Stimulated activated CD8-positive, alpha-beta memory T cell treated with anti-CD3 and anti-CD28 coated beads, Interleukin-2, amount 100 ng/mL, for 1 hour (primary cell): ENCODE measurements at regions not wholly inside any gene's neighbourhood (a gene's known extent, or its start where the extent isn't known, plus 50 kb on each side); places are given as distances from the start of the nearest gene placed in this dataset.
"Not testable (repeated sequence)": the region's sequence is repeated elsewhere in the genome, so short reads cannot be mapped to it uniquely, and the experiment has no call there.

Source experiments
- DNase-seq, 2 donors: peaks; one replicate each; pipeline ENCODE4 v3.0.0-alpha.2; 2020; ENCODE audit warnings: low read depth in 2 of 2

DNA sequence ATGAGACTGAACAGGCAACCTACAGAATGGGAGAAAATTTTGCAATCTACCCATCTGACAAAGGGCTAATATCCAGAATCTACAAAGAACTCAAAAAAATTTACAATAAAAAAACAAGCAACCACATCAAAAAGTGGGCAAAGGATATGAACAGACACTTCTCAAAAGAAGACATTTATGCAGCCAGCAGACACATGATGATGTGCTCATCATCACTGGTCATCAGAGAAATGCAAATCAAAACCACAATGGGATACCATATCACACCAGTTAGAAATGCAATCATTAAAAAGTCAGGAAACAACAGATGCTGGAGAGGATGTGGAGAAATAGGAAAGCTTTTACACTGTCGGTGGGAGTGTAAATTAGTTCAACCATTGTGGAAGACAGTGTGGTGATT lies 51.7 kb upstream of the PAXBP1 start:
- DNase-seq = not testable (repeated sequence)

DNA sequence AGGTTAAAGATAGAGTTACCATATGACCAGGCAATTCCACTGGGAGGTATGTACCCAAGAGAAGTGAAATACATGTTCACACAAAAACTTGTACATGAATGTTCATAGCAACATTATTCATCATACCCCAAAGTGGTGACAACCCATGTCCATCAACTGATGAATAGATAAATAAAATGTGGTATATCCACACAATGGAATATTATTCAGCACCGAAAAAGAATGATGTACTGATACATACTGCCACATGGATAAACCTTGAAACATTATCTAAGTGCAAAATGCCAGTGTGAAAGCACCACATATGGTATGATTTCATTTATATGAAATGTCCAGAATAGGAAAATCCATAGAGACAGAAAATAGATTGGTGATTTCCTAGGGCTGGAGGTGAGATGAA lies 53.4 kb upstream of the PAXBP1 start:
- no peak for DNase-seq

DNA sequence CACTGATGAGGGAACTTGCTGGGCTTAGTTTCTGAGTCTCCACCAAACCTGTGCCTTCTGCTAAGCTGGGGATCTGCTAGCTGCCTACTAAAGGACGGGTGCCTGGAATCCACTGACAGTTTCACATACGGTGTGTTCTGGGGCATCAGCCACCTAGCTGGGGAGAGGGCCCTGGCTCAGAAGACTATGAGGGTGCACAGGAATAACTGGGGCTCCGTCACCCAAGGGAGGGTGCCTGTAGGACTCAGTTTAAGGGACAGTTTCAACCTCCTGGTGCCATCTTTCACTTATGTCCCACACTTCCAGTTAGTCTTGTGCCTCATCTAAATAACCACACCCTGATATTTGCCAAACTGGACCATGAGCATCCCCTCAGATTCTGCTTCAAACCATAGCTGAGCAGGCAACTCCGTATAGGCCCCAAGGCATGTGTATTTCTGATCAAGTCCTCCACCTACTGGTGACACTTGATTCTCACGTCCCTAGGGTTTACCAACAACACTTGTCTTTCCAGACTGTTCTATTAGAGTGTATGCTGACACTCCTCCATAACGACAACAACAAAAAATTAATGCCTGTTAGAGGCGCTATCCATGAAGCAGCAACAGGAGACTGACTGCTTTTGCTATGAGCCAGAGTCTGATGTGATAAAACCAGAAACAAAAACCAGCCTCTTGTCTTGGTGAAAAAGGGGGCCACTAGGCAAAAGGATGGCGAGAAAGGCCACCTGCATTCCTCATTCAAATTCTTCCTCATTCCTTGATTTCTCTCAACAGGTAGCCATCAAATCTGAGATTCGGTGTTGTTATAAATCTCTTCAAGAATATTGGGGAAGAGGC lies 55.0 kb upstream of the PAXBP1 start:
- no peak for DNase-seq

DNA sequence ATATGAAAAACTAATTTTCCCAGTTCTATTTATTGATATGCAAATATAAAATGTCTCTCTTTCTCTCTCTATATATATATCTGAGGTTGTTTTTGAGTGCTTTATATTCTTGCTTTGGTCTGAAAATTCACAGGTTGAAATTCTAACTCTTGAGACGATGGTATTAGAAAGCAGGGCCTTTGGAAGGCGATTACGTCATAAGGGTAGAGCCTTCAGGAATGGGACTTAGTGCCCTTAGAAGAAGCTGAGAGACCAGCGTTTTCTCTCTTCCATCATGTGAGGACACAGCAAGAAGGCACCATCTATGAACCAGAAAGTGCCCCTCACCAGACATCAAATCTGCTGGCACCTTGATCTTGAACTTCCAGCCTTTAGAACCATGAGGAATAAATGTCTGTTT lies 57.4 kb upstream of the PAXBP1 start:
- no peak for DNase-seq

DNA sequence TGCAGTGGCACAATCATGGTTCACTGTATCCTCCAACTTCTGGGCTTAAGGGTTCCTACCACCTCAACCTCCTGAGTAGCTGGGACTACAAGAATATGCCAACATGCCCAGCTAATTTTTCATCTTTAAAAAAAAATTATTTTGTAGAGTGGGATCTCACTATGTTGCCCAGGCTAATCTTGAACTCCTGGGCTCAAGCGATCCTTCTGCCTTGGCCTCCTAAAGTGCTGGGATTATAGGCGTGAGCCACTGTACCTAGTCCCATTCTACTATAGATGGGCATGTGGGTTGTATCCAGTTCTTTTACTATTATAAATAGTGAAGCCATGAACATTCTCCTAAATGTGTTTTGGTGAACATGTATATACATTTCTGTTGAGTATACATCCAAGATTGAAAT lies 57.9 kb upstream of the PAXBP1 start:
- no peak for DNase-seq

DNA sequence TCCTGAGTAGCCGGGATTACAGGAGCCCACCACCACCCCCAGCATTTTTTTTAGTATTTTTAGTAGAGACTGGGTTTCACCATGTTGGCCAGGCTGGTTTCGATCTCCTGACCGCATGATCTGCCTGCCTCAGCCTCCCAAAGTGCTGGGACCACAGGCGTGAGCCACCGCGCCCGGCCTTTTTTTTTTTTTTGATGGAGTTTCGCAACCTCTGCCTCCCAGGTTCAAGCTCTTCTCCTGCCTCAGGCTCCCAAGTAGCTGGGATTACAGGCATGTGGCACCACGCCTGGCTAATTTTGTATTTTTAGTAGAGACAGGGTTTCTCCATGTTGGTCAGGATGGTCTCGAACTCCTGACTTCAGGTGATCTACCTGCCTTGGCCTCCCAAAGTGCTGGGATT lies 60.2 kb upstream of the PAXBP1 start:
- DNase-seq = not testable (repeated sequence)

DNA sequence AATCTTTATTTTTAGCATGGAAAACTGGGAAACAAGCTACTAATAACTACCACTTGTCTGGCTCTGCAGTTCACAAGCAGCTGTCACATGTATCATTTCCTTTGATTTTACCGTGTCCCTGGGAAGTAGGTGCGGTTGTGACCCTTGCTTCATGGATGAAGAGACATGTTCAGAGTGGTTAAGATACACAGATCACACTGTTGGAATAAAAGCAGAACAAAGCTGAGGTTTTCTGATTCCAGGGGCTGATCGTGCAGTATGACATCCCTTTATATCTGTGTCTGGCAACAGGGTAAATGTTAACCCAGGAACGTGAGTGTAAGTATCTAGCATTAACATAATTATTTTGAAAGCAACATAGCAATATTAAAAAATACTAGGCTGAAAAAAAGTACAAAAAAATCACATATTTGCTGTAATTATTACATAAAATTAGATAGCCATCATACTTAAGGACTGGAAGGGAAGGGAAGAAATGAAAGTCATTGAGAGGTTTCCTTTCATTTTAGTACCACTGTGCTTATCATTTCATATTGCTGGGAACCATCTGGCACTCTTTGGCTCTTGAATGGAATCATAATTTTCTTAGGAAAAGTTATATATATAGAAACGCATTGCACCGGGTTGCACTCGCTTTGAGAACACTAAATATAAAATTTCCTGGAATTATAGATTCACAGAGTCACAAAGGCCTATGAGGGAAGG lies 62.8 kb upstream of the PAXBP1 start:
- no peak for DNase-seq

DNA sequence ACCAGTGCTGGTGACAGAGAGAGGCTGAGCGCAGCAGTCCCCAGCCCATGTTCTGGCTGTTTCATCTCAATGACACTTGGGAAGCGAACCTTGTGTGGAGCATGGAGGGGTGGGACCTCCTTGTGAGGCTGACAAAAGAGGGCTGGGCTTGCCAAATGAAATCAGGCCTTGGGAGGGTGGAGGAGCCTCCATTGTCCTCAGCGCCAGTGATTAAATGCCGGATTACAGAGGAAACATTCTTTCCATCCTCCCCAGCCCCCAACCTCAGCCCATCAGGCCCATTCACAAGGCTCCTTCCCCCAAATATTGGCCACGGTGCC lies 63.3 kb upstream of the PAXBP1 start:
- no peak for DNase-seq

DNA sequence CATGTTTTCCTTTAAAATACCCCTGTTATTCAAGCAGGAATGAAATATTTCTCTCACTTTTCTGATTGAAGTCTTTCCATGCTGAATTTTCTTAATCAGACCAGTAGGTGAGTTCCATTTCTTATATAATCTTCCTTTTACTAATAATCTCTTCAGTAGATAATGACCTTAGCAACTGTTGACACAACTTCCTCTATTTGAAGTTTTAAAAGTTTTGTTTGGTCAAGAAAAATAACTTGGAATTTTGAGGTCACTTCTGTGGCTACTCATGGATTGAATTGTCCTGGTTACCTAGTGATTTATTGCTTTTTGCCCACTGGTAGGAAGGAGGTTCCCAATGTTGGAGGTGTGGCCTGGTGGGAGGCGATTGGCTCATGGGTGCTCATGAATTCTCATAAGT lies 70.6 kb upstream of the PAXBP1 start:
- DNase-seq = no peak

DNA sequence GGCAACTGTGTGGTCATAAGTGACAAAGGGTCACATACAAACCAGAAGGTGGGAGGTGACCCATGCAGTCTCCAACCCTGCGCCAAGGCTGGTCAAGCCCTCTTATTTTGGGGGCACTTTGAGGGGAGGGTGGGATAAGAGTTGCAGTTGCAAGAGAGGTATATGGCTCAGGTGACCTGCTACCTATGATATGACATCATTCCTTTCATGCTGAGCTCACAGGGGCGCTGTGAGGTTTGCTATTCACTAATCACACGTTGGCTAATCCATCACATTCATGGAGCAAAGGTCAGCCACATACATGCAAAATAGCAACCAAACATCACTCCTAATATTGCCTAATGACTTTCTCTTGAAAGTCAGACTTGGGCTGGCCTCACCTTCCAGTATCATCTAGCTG lies 72.0 kb upstream of the PAXBP1 start:
- no peak for DNase-seq

DNA sequence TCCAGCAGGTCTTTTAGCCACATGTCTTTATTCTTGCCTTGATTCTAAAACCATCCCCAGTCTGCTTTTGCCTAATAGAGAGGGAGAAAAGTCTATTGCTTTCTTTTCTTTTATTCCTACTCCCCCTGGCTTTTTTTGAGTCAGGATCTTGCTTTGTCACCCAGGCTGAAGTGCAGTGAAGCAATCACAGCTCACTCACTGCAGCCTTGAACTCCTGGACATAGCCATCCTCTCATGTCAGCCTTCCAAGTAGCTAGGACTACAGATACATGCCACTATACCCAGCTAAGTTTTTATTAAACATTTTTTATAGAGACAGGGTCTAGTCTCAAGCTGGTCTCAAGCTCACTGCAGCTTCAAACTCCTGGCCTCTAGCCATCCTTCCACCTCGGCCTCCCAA lies 72.5 kb upstream of the PAXBP1 start:
- DNase-seq = no peak

DNA sequence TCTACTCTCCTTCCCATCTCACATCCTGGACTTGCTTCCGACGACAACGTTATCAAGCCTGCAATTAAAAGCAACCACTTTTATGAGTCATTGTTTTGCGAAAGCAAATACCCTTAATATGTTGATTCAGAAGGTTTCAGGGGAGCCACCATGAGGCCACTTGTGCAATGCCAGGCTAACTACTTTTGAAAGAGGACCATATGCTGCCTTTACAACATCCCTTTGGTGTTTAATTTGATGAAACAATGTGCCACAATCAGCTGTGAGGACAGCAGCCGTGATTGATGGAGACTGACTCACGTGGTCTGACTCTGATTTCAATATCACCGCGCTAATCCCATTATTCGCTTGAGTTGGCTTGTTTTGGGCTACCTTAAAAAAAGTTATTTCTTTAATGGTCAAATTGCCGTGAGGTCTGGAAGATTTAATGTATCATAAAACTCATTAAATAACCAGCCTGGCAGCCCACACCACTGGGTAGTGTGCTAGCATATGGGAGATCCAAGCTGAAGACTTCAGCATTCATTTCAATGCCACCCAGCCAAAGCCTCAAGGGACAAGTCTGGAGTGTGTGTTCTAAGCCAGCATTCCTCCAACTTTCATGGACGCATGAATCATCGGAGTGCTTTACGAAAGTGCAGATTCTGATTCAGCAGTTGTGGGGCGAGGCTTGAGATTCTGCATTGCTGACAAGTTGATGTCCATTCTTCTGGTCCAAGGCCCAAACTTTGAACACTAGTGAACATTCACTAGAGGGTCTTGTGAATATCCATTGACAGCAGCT lies 73.3 kb upstream of the PAXBP1 start:
- no peak for DNase-seq

DNA sequence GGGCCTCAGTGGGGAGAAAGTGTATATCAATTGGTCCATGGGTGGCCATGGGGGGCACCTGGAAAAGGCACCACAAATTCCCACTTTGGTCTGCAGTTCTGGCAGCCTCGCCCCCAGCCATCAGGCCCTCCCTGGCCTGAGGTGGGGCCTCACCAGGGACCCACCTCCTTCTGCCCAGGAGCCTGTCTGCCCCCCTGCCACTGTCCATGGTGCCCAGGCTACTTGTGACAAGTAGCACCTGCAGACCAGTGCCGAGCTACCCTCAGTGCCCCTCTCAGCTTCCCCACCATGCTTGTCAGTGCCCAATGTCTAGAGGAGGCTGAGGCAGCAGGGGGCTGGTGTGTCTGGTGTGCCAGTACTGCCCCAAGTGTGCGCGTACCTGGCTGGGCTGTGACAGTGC lies 87.1 kb upstream of the PAXBP1 start:
- DNase-seq = no peak

DNA sequence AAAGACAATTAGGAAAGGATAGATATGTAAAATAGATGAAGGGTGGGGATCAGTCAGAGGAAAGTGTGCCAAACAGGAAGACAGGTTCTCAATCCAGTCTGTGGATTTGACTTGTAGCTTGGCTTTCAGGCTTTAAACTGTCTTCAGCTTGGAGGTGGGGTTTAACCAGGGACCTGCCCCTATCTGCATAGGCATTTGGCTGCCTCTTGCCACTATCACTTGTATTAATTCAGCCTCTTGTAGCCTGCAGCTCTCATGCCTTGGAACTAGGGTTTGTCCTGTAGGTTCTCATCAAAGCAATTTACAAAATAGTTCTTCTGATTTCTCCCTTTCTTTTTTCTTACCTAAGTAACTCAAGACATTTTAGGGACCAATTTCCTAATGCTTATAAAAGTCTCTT lies 88.8 kb upstream of the PAXBP1 start:
- no peak for DNase-seq

DNA sequence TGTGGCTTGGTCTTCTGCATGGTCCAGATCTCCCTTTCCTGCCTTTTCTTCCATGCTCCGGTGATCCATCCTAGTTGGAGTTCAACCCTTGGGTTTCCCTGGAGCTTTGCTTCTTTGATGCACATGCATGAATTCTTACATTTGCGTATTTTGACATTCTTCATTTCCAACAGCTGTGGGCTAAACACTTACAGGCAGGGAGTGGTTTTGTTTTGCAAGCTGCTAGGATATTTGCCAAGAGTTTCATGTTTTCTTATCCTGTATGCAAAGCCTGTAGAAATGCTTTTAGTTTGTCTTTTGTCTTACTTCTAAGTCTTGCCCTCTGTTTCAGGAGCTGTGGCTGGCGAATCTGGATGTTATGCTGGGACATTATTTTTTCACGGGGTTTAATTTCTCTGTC lies 90.3 kb upstream of the PAXBP1 start:
- no peak for DNase-seq

DNA sequence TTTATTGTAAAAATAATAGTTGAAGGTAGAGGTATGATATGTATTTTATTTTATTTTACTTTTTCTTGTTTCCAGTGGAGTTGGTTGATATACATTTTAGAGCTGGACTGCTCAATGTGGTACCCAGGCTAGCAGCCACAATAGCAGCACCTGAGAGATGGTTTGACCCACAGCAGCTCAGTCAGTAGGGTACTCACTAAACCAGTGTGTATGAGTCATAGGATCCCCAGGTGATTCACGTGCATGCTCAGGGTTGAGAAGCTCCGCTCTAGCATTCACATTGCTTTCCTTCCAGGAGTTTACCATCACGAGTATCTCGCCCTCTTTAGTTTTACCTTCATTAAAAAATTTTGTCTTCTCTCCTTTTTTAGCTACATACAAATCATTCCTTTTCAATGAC lies 96.0 kb upstream of the PAXBP1 start:
- no peak for DNase-seq

DNA sequence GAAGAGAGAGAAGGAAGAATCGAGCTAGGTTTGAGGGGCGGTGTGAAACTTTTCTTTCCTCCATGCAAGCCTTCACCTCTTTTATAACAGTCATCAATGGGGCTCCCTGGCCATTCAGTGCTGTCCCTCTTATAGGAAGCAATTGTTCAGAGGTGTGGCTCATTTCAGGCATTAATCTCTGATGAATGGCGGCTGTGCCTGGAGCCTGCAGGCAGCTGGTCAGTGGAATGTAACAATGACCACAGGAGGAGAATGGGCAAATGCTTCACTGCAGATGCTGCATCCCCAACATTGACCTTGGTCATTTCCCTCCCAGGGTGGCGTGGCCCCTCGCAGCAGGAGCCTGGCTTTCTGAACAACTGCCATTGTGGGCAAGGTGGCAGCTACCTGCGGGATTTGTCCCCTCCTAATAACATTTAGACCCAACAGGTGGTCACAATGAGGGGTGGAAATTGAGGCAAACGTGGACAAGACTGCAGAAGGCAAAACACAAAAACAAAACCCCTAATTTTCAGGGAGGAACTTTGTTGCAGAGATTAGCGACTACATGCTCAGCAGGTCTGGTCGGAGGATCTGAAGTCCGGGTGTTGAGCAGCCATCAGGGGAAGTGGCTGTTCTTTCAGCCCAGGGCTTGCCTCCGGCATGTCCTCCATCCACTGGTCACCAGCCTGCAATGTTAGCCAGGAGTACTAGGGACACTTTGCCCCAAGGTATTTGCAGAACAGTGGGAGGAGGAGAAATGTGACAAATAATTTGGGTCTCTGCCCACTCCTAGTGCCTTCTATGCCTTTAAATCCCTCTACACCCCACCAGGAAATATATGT lies 97.3 kb upstream of the PAXBP1 start:
- no peak for DNase-seq

DNA sequence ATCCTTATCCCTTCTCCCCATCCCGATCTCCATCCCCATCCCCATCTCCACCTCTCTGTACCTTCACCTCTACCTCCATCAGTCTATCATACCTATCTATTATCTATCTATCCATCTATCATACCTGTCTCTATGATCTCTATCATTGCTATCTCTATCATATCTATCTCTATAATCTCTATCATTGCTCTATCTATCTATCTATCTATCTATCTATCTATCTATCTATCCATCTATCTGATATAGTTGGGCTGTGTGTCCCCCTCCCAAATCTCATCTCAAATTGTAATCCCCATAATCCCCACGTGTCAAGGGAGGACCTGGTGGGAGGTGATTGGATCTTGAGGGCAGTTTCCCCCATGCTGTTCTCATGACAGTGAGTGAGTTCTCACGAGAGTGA lies 97.9 kb upstream of the PAXBP1 start:
- DNase-seq = no peak

DNA sequence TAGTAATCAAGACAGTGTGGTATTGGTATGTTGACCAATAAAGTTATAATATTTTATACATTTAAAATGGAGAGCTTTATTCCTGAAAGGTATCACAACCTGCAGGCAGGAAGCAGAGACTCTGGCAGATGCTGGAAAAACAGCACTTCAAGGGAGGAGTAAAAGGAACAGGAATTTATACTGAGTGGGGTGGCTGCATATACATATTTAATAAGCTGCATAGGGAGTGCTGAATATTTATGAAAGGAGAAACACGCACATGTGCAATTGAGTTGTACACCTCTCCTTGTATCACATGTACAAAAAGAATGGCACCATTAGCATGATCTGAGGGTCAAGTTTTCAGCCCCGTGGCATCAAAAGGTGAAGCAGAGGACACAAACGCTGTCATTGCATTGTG lies 104.9 kb upstream of the PAXBP1 start:
- no peak for DNase-seq

DNA sequence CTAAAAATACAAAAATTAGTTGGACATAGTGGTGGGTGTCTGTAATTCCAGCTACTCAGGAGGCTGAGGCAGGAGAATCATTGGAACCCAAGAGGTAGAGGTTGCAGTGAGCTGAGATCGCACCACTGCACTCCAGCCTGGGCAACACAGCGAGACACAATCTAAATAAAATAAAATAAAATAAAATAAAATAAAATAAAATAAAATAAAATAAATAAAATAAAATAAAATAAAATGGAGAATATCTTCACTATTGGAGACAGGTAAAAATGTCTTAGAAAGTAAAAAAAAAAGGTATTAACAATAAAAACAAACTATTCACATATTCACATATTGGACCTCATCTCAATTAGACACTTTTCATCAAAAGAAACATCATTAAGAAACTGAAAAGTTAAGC lies 106.3 kb upstream of the PAXBP1 start:
- DNase-seq = not testable (repeated sequence)

DNA sequence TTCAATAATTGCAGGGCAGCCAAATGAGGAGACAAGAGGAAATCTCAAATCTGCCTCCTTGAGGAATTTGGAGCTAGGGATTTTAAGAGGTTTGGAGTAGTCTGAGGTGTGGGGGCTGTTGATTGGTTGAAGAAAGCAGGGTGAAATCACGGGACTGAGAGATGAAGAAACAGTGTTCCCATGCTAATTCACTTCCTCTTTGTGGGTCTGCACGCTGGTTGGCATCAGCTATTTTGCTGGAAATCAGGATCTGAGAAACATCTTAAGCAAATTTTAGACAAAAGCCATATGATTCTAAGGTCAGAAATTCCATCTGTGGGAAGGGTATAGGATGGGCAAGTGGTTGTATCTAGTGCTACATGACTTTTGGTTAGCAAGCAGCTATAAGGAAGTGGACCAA lies 107.1 kb upstream of the PAXBP1 start:
- DNase-seq = no peak

DNA sequence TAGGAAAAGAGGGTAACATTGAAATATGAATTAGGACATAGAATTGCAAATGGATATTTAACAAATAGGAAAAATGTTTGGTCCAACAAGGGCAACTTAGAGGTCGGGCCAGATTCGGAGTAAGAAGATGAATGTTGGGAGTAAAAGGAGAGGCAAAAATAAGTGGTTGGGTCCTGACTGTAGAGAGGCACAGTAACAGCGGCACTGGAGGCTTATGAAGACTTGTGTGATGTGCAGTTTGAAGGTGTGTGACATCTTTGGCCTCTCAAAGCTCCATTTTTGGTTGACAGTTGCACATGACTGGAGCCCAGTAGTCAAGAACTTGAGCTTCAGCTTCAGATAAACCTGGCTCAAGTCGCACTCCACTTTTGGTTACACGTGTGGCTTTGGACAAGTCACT lies 109.9 kb upstream of the PAXBP1 start:
- no peak for DNase-seq
